LNCAP (cell line): ENCODE measurements at regions not wholly inside any gene's neighbourhood (a gene's known extent, or its start where the extent isn't known, plus 50 kb on each side); places are given as distances from the start of the nearest gene placed in this dataset.

Experiments
- CTCF ChIP-seq: fragments of 450-650 bp; IDR thresholded peaks from 2 replicates; pipeline ENCODE4 v1.5.1; 2017; ENCODE audit warnings: mild to moderate bottlenecking

GRCh38 chr2:7094231-7094741, 177.1 kb downstream of the RNF144A start:
- TF ChIP-seq CTCF: no peak

GRCh38 chr2:7096726-7097352, 179.6 kb downstream of the RNF144A start:
- no peak for TF ChIP-seq CTCF

- TF ChIP-seq CTCF: peak; percentile 94
Measured at GRCh38 chr2:7097353-7097895, 180.2 kb downstream of the RNF144A start.

GRCh38 chr2:7098816-7099215, 181.6 kb downstream of the RNF144A start:
- TF ChIP-seq CTCF: no peak

- no peak for TF ChIP-seq CTCF
Measured at GRCh38 chr2:7102826-7103225, 185.6 kb downstream of the RNF144A start.

GRCh38 chr2:7108792-7109532, 191.8 kb downstream of the RNF144A start:
- no peak for TF ChIP-seq CTCF

DNA sequence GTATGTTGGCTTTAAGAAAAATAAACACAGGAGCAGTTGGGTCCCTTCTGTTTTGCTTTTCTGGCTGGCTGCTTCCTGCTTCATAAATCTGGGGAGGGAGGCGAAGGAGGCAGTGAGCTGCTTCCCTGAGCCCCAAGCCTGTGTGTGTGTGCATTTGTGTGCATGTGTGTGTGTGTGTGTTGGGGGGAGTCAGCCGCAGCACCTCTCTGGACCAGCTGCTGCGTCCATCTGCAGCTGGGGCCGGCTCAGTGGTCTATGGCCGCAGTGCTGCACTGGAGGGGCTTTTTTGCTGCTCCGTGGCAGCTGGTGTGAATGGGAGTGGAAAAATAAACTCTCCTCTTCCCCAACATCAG, 192.3 kb downstream of the RNF144A start:
- TF ChIP-seq CTCF: no peak
